Memory B cell (primary cell): ENCODE measurements at regions not wholly inside any gene's neighbourhood (a gene's known extent, or its start where the extent isn't known, plus 50 kb on each side); places are given as distances from the start of the nearest gene placed in this dataset.

Experiments used
- ATAC-seq: fragments of 150-1000 bp; cut with Tn5 transposase; 2 replicates; pipeline ENCODE4 v1.10.0; 2021; ENCODE audit warnings: low read depth, mild to moderate bottlenecking, moderate library complexity
- DNase-seq, 2 donors: peaks; one replicate each; pipeline ENCODE4 v3.0.0; 2022; ENCODE audit warnings: low spot score in 2 of 2
- H3K27ac Mint-ChIP-seq: one replicate; pipeline ENCODE4 v1.8.0; 2022; ENCODE audit warnings: mild to moderate bottlenecking, moderate library complexity, mixed read lengths
- H3K27me3 Mint-ChIP-seq: one replicate; pipeline ENCODE4 v1.8.0; 2022; ENCODE audit warnings: mixed read lengths
- H3K36me3 Mint-ChIP-seq: one replicate; pipeline ENCODE4 v1.8.0; 2022; ENCODE audit warnings: mild to moderate bottlenecking, mixed read lengths
- H3K4me1 Mint-ChIP-seq: one replicate; pipeline ENCODE4 v1.8.0; 2022; ENCODE audit warnings: mixed read lengths
- H3K4me3 Mint-ChIP-seq: one replicate; pipeline ENCODE4 v1.8.0; 2022; ENCODE audit warnings: mild to moderate bottlenecking, moderate library complexity, mixed read lengths
- H3K9me3 Mint-ChIP-seq: one replicate; pipeline ENCODE4 v1.8.0; 2022; ENCODE audit warnings: mixed read lengths

DNA sequence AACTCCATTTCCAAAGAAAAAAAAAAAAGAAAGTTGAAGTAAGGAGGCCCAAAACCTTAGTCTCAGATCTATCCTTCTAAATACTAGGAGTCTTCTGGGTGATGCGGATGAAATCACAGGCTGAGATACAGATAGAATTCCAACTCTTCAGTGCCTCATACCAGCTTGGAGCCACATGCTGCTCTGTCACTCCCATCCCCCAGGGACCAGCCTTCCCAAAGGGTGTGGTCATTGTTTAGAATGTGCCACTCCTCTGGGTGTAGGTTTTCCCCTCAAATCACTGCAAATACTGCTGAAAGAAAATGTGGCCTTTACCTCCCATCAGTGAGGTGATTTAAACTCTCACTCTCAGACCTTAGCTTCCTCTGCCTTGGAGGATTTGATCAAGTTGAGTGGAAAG, 112.9 kb downstream of the CDC7 start:
- Mint-ChIP-seq H3K4me1 (no peaks in the 10 kb centered on the region), H3K36me3 (no peaks in the 10 kb centered on the region), H3K9me3 (no peaks in the 10 kb centered on the region), H3K27me3 (peaks cover 4% of the 10 kb centered on the region), H3K4me3 (no peak overlapping the region), H3K27ac (no peak overlapping the region)
- ATAC-seq (no peak), DNase-seq (no peak)

DNA sequence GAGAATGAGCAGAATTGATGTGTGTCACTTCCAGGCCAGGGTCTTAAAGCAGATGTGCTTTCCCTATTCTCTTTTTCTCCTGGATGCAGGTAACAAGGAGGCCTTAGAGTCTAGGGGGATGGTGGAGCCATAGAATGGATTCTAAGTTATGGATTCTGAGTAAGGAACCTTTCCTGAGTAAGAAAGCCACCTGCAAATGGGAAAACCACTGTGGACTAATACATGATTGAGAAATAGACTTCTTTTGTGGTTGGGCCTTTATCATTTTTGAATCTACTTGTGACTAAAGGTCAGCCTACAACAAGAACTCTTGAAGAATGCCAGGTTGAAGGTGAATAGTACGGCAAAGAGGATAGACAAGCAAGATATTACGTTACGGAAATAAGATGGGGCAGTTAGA, 116.1 kb downstream of the CDC7 start:
- peaks cover 6% of the 10 kb centered on the region for H3K27me3 Mint-ChIP-seq
- no peak overlapping the region for H3K4me3 Mint-ChIP-seq
- H3K27ac Mint-ChIP-seq = no peak overlapping the region
- no peaks in the 10 kb centered on the region for H3K36me3 Mint-ChIP-seq
- no peaks in the 10 kb centered on the region for H3K4me1 Mint-ChIP-seq
- no peak for DNase-seq
- ATAC-seq = no peak
- H3K9me3 Mint-ChIP-seq = no peaks in the 10 kb centered on the region

- peaks cover 6% of the 10 kb centered on the region for H3K27me3 Mint-ChIP-seq
- H3K4me3 Mint-ChIP-seq = no peak overlapping the region
- no peaks in the 10 kb centered on the region for H3K9me3 Mint-ChIP-seq
- H3K4me1 Mint-ChIP-seq = no peaks in the 10 kb centered on the region
- no peak overlapping the region for H3K27ac Mint-ChIP-seq
- DNase-seq = no peak
- no peaks in the 10 kb centered on the region for H3K36me3 Mint-ChIP-seq
- no peak for ATAC-seq
Observed at GRCh38 chr1:91617285-91617765, 116.7 kb downstream of the CDC7 start.

DNA sequence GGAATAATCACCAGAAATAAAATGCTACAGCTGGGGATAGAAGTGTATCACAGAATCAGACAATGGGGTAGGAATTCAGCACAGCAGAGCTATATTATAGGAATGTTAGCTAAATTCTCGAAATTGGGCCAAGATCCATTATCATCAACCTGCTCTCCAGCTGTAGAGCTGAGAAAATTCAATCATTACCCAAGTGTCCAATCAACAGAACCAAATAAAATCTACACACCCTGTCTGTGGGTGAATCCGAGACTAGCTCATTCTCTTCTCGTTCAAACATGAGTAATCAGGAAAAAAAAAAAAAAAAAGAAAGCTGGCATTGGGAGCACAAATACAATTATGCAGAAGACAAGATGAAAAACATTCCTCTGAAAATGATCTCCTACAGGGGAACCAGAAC, 119.2 kb downstream of the CDC7 start:
- Mint-ChIP-seq H3K36me3 (peaks cover 2% of the 10 kb centered on the region), H3K4me3 (no peak overlapping the region), H3K4me1 (no peaks in the 10 kb centered on the region), H3K27me3 (peaks cover 9% of the 10 kb centered on the region), H3K9me3 (no peaks in the 10 kb centered on the region), H3K27ac (no peak overlapping the region)
- ATAC-seq (no peak), DNase-seq (no peak)

DNA sequence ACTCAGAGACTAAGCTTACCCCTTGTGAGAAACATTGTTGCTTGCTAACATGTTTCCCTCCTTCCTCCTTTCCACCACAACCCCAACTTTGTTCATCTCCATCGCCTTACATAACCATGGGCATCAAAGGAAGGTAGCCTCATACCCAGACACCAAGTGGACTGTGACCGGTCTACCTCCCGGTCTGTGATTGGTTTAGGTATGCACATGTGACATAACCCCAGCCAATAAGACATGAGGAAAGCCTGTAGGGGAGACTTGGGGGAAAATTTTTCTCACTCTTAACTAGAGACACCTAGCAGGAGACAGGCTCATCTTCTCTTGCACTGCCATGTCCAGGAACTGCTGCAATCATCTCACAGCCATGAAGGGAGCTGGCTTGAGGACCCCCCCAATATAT, 120.7 kb downstream of the CDC7 start:
- H3K27ac Mint-ChIP-seq = no peak overlapping the region
- H3K4me1 Mint-ChIP-seq = no peaks in the 10 kb centered on the region
- DNase-seq = no peak
- H3K9me3 Mint-ChIP-seq = no peaks in the 10 kb centered on the region
- peaks cover 2% of the 10 kb centered on the region for H3K36me3 Mint-ChIP-seq
- no peak overlapping the region for H3K4me3 Mint-ChIP-seq
- H3K27me3 Mint-ChIP-seq = peaks cover 9% of the 10 kb centered on the region
- ATAC-seq = no peak

DNA sequence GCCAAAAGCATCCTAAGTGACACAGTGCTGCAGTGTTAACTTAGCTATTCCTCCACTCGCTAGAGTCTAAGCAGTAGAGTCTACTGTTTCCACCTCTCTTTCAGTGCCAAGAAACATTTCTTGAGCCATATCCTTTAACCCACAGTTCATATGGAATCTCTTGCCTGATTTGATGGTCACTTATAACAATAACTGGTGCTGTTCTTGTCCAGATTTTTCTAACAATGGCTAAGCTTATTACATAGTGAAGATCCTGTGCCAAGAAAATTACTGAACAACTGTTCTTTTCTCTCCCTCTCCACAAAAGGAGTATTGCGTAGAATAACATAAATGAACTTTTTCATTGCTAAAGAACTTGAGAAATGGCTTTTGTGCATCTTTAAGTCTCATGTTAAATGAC, 121.3 kb downstream of the CDC7 start:
- H3K36me3 Mint-ChIP-seq = peaks cover 2% of the 10 kb centered on the region
- no peak overlapping the region for H3K27ac Mint-ChIP-seq
- no peak for DNase-seq
- no peak for ATAC-seq
- peaks cover 7% of the 10 kb centered on the region for H3K27me3 Mint-ChIP-seq
- H3K9me3 Mint-ChIP-seq = no peaks in the 10 kb centered on the region
- H3K4me1 Mint-ChIP-seq = no peaks in the 10 kb centered on the region
- no peak overlapping the region for H3K4me3 Mint-ChIP-seq

DNA sequence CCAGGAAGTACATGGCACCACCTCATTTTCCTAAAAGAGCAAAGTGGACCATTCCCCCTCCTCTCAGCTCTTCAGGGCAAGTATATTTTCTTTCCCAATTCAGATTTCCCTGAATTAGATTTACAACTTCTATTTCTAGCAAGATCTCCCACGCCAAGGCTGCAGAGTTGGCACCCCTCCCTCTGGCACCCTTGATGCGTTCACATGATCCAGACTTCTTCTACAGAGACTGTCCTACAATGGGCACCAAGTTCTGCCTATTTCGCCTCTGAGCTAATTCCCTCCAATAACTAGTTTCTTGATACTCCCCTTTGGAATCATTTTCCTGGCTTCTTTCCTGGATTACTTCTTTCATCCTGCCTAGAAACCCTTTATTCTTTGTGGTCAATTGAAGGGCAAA, 122.0 kb downstream of the CDC7 start:
- no peak overlapping the region for H3K27ac Mint-ChIP-seq
- peaks cover 2% of the 10 kb centered on the region for H3K36me3 Mint-ChIP-seq
- no peak overlapping the region for H3K4me3 Mint-ChIP-seq
- no peaks in the 10 kb centered on the region for H3K9me3 Mint-ChIP-seq
- H3K27me3 Mint-ChIP-seq = peaks cover 10% of the 10 kb centered on the region
- ATAC-seq (no peak), DNase-seq (no peak)
- no peaks in the 10 kb centered on the region for H3K4me1 Mint-ChIP-seq

- DNase-seq = no peak
- no peak overlapping the region for H3K27ac Mint-ChIP-seq
Observed at GRCh38 chr1:91623020-91623419, 122.4 kb downstream of the CDC7 start.

DNA sequence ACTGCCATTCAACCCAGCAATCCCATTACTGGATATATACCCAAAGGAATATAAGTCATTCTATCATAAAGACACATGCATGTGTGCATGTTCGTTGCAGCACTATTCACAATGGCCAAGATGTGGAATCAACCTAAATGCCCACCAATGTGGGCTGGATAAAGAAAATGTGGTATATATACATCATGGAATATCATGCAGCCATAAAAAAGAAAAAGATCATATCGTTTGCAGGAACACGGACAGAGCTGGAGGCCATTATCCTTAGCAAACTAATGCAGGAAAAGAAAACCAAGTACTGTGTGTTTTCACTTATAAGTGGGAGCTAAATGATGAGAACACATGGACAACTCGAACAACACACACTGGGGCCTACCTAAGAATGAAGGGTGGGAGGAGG, 123.7 kb downstream of the CDC7 start:
- Mint-ChIP-seq H3K4me3 (no peak overlapping the region), H3K27ac (no peak overlapping the region), H3K36me3 (peaks cover 2% of the 10 kb centered on the region), H3K9me3 (no peaks in the 10 kb centered on the region), H3K27me3 (peaks cover 10% of the 10 kb centered on the region), H3K4me1 (no peaks in the 10 kb centered on the region)
- DNase-seq (no peak), ATAC-seq (no peak)

More at GRCh38 chr1:91623020-91623419, 122.4 kb downstream of the CDC7 start:
- ATAC-seq = no peak
- peaks cover 10% of the 10 kb centered on the region for H3K27me3 Mint-ChIP-seq
- H3K9me3 Mint-ChIP-seq = no peaks in the 10 kb centered on the region
- no peaks in the 10 kb centered on the region for H3K4me1 Mint-ChIP-seq
- no peak overlapping the region for H3K4me3 Mint-ChIP-seq
- peaks cover 2% of the 10 kb centered on the region for H3K36me3 Mint-ChIP-seq
